ENCODE measurements at regions not wholly inside any gene's neighbourhood (a gene's known extent, or its start where the extent isn't known, plus 50 kb on each side); places are given as distances from the start of the nearest gene placed in this dataset.

DNA sequence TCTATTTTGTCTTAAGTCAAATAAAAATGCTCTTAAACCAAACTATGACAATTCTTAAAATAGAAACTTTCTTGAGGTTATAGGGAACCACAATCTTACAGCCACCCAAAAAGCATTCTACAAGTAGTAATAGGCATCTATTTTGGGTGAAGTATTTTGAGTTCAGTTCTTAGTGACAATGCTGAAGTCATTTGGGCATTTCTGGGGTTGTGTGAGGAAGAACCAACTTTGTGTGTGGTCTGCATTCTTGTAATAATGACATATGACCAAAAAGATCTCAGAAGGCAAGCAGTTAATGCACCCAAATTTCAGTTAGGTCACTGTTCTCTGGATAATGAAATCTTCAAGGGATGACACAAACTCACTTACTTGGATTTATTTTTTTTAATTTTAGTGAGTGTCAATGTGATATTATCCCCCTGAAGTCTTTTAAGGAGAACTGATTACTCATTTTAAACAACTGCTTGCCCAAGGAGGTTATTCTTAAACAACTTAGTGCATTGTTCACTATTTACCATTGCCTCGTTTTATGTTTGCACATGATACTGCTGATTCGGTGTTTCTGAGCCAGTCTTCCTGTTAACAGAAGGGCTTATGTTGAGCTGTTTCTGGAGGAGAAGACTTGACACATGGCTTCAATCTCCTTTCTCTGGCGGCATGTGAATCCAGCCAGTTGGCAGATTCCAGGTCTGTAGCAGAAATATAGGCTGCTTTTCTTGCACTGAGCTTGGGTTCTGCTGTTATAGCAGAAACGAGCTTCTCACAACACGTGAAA lies 618.9 kb downstream of the BCKDHB start:
- DNase-seq (ENCODE audit: low spot score) = no peak

- DNase-seq (ENCODE audit: low spot score) = no peak
Observed at GRCh38 chr6:80720824-80721223, 614.4 kb downstream of the BCKDHB start.

DNA sequence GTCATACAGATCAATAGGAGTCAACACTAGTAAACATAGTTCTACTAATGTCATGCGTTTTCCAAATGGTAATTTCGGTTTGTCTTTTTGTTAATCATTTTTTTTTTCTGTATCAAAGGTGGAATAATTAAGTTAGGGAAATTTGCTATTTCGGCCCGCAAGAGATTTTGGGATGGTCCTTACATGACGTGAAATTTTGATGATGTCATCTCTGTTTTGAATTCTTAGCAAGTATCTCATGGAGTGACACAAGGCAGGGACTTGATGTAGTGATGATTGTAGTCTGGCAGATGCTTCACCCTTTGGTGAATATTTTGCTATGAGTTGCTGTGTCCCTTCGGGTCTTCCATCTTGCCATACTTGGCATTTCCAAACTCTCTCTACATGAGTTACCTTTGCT lies 608.0 kb downstream of the BCKDHB start:
- DNase-seq (ENCODE audit: low spot score) = no peak

DNA sequence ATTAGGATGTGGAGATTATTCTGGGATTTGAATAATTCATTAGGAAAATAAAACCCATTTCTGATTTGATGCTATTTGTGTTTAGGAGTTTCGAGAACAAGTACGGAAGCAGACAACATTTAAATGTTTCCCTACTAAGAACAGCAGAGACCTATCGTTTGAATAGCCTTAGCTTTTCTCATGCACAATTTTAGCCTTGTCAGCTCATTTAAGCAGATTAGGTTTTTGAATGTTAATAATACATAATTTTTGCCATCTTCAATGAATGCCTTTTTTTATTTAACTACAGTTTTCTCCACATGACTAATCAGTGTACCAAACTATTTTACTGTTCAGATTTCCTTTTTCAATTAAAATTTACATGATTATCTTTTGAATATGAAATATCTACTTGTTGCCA lies 592.0 kb downstream of the BCKDHB start:
- DNase-seq (ENCODE audit: low spot score) = no peak

DNA sequence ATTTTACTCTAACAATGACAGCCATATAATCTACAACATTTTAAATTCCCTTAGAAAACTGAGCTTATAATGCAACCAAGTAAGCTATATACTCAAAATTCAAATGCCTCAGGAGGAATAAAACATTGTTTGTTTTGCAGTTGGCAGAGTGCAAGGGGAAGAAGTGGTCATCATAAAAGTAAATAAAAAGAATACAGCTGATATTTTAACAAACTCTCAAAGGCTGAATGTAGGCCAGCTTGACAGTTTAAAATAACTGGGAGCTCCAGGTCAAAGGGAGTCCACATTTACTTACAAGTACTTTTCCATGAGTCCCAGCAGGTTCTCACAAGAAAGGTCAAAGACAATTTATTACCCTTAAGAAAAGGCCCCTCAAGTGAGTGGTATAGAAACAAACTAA lies 589.8 kb downstream of the BCKDHB start:
- no peak for DNase-seq (ENCODE audit: low spot score)

- DNase-seq (ENCODE audit: low spot score) = no peak
Observed at GRCh38 chr6:80690551-80691131, 584.2 kb downstream of the BCKDHB start.

DNA sequence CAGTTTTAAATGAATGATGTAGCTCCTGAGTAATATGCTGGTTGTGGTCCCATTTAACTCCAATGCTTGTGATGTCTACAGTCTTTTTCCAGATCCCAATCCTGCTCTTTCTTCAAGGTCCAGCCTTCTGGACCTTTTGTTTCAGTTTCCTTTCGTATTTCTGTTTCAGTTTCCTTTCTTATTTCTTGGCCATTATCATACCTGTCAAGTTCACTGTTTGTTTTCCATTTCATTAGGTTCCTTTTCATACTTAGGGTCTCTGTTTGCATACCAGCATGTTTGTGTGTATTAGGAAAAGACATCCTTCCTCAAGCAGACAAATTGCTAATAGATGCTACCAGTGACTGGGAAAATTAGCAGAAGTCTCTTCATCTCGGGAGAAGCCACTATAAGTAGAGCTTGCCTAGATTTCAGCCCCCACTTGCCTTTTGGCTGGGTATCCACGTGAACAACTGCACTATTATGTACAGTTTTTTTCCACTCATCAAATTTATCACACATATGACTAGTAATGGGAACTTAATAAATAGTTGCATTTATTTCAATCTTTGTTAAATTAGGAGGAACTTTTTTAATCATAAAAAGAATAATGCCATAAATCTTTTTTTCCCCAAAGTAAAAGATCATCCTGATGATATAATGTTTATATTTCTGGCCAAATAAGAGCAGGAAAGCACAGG lies 583.4 kb downstream of the BCKDHB start:
- DNase-seq (ENCODE audit: low spot score) = no peak

- DNase-seq (ENCODE audit: low spot score) = no peak
Observed at GRCh38 chr6:80679992-80680391, 573.5 kb downstream of the BCKDHB start.

DNA sequence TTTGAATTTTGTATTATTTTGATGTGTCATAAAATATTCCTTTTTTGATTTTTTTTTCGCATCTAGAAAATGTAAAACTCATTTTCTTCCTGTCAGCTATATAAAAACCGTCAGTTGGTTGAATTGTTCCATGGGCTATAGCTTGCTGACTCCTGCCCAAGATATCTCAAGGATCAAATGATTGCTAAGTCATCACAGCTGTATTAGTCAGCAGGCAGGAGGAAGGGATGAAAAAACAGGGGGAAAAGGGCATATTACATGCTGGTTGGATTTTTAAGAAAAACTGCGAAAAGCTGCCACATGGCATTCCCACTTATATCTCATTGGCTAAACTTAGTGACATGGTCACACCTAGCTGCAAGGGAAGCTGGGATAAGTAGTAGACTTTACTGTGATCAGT lies 569.9 kb downstream of the BCKDHB start:
- no peak for DNase-seq (ENCODE audit: low spot score)

- DNase-seq (ENCODE audit: low spot score) = no peak
Observed at GRCh38 chr6:80674669-80675068, 568.2 kb downstream of the BCKDHB start.

GRCh38 chr6:80673367-80673766 lies 566.9 kb downstream of the BCKDHB start:
- no peak for DNase-seq (ENCODE audit: low spot score)

DNA sequence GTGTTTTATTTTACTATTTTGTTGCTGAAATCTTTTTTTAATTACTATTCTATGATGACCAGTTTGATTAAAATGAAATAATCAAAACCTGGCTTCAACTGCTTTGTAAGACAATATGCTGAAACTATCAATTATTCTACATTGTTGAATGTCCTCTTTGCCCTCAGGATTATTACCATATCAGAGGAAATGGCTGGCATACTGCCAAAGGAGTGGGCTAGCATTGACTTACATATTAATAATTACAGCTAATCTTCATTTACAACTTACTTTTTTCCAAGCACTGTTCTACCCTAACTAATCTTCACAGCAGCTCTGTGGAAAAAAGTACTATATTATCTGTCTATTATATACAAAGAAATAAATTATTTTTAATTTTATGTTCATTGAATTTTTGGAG lies 560.5 kb downstream of the BCKDHB start:
- no peak for DNase-seq (ENCODE audit: low spot score)

DNA sequence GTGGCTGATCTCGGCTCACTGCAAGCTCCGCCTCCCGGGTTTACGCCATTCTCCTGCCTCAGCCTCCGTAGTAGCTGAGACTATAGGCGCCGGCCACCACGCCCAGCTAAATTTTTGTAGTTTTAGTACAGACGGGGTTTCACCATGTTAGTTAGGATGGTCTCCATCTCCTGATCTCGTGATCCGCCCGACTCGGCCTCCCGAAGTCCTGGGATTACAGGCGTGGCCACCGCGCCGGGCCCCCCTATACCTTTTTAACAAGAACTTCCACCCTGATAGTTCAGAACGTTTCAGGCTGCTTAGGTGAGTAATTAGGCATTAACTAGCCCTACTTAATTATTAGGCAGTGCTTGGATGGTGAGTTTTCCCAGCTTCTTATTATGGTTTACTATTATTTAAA lies 552.5 kb downstream of the BCKDHB start:
- DNase-seq (ENCODE audit: low spot score) = no peak

- DNase-seq (ENCODE audit: low spot score) = no peak
Observed at GRCh38 chr6:80647156-80647555, 540.7 kb downstream of the BCKDHB start.

- DNase-seq (ENCODE audit: low spot score) = no peak
Observed at GRCh38 chr6:80643881-80644280, 537.4 kb downstream of the BCKDHB start.

- DNase-seq (ENCODE audit: low spot score) = no peak
Observed at GRCh38 chr6:80642452-80642851, 536.0 kb downstream of the BCKDHB start.

DNA sequence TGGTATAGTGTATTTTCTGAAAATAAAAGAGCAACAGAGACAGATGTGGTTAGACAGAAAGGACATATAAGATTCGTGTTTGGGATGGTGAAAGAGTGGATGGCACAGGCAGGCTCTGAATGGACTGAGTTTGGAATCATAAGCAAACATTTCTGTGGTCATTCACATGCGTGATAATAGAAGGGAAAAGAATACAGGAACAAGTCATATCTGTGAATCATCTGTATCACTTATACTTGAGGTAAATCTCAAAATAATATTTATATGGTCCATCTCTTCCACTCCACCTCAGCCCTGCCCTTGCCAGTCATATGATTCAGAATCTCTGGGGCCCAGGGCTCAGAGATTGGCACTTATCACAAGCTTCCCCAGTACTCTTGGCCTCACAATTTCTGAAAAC lies 535.1 kb downstream of the BCKDHB start:
- DNase-seq (ENCODE audit: low spot score) = no peak

DNA sequence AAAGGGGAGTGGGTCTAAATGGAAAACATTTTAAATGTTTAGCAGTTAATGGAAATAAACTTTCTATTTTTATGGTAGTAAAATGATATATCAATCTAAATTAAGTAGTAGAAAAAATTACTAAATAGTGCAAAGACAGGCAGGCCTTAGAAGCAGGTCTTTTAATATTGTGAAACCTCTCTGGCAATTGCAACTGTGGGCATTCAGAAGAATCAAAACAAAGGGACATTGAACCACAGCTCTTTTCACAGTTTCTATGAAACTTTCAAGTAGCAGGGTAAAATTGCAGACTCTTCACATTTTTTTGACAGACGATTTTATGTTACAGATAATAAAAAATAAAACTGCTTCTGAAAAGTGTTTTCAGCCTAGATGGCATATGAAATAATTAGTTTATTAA lies 533.7 kb downstream of the BCKDHB start:
- no peak for DNase-seq (ENCODE audit: low spot score)

DNA sequence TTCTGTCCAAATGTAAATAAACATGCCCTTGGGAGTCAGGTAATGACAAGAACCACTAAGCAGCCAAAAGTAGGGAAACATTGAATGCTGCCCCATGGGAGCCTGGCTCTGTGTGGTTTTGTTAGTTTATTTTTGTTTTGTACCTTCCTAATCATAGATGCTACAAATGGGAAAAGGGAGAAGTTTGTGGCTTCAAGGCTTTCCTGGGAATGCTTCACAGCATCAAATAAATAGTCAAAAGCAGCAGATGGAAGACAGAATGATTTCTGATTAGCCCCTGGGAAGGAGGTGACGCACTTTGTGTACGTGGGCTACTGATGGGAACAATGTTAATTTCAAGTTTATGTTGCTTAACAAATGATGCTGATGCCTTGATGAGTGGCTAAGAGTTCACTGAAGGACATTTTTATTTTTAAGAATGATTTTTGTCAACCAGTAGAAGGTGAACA lies 532.7 kb downstream of the BCKDHB start:
- DNase-seq (ENCODE audit: low spot score) = no peak

DNA sequence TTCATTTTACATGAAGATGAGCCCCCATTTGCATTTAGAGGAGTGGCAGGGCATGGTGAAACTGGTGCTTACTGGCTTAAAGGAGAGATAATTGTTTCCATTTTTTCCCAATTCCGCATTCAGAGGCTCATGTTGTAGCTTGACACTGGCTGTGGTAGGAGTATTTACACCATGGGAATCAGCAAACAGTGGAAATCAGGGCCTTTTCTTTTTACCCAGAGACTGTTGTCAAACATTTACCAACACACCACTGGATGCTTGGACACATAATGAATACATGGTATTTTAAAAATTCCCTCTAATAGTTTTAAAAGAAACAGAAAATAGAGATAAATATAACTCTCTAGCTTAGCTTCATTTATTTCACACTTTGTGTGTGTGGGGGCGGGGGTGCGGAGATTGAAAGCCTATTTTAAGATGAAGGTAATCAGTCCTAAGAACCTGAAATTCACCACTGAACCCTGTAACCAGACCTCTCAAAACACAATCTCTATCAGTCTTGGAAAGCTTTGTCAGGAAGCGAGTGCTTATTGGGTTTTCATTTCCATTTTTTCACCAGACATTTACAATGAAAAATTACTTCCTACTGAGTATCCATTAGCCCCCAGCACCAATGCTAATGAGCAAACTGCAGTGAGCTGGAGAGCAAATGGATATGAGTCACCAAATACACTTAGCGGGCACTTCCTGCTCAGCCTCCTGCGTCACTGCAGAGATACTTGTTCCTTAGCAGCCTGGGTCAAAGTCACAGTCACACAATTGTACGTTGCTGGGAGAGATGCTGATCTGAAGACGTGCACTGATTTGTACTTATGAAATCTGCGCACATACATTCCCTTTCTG lies 532.0 kb downstream of the BCKDHB start:
- no peak for DNase-seq (ENCODE audit: low spot score)

GRCh38 chr6:80637312-80637711 lies 530.8 kb downstream of the BCKDHB start:
- no peak for DNase-seq (ENCODE audit: low spot score)

- no peak for DNase-seq (ENCODE audit: low spot score)
Observed at GRCh38 chr6:80636689-80637088, 530.2 kb downstream of the BCKDHB start.
